Epithelial cell of esophagus (primary cell): ENCODE measurements at regions not wholly inside any gene's neighbourhood (a gene's known extent, or its start where the extent isn't known, plus 50 kb on each side); places are given as distances from the start of the nearest gene placed in this dataset.

Experiments used
- DNase-seq: peaks from one replicate; pipeline ENCODE4 v3.0.0; 2010; ENCODE audit warnings: low read depth
- H3K4me3 ChIP-seq: 2 replicates; pipeline ENCODE4 v1.5.1; 2011; ENCODE audit warnings: mild to moderate bottlenecking, low read length, control low read depth
- TF ChIP-seq, protein P1 (sequence below): IDR thresholded peaks from 2 replicates; pipeline ENCODE4 v1.5.1; 2011; ENCODE audit warnings: low read depth, mild to moderate bottlenecking, low read length, control low read depth, inconsistent platforms; ENCODE audit not compliant: insufficient read depth; ENCODE audit errors: missing control alignments

DNA sequence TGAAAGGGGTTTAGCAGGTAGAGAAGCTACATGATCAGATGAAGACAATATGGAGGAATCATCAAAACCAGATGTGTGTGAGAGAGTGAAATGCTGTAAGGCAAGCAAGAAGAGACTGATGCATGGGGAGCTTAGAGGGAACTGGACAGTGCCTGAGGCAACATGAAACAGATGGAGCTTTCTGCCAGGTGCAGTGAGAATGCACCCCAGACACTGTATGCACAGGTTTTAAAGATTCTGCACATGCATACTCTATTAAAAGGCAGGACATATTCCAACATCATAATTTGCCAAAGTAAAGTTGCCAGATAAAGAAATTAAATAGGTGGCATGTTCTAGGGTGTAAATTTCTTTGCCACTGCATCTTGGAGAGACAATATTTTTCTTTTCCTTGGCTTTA, 200.1 kb downstream of the AMY1C start:
- TF ChIP-seq, protein P1, sequence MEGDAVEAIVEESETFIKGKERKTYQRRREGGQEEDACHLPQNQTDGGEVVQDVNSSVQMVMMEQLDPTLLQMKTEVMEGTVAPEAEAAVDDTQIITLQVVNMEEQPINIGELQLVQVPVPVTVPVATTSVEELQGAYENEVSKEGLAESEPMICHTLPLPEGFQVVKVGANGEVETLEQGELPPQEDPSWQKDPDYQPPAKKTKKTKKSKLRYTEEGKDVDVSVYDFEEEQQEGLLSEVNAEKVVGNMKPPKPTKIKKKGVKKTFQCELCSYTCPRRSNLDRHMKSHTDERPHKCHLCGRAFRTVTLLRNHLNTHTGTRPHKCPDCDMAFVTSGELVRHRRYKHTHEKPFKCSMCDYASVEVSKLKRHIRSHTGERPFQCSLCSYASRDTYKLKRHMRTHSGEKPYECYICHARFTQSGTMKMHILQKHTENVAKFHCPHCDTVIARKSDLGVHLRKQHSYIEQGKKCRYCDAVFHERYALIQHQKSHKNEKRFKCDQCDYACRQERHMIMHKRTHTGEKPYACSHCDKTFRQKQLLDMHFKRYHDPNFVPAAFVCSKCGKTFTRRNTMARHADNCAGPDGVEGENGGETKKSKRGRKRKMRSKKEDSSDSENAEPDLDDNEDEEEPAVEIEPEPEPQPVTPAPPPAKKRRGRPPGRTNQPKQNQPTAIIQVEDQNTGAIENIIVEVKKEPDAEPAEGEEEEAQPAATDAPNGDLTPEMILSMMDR = no peak
- H3K4me3 ChIP-seq = no peak overlapping the region

DNA sequence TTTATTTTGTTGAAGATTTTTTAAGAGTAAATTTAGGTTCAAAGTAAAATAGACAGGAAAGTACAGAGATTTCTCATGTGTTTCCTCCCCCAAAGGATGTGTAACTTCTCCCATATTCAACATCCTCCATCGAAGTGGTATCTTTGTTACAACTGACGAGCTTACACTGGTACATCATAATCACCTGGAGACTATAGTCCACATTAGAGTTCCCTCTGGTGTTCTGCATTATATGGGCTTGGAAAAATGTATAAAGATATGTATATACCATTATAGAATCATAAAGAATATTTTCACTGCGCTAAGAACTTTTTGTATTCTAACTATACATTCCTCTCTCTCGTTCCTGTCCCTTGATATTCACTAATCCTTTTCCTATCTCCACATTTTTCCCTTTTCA, 203.7 kb downstream of the AMY1C start:
- DNase-seq = no peak

More for the DNA sequence above, 200.1 kb downstream of the AMY1C start:
- DNase-seq = no peak

DNA sequence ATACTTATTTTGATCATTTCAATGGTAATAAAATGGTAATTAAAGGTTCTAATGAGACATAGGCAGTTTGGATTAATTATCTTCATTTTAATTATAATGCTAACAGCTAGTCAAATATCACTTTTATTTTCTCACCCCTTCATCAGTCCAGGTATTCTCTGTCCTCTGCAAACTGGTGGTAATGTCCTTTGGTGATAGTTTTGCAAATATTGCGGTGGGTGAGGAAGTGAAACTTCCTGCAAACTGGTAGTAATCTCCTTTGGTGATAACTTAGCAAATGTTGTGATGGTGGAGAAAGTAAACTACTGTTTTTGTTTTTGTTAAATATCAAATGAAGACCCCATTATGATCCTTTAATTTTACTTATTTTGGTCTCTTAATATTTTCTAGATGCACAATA, 209.0 kb downstream of the AMY1C start:
- DNase-seq = no peak
- no peak overlapping the region for H3K4me3 ChIP-seq
- TF ChIP-seq, protein P1 = no peak

More for the DNA sequence above, 203.7 kb downstream of the AMY1C start:
- TF ChIP-seq, protein P1 = no peak
- no peak overlapping the region for H3K4me3 ChIP-seq

DNA sequence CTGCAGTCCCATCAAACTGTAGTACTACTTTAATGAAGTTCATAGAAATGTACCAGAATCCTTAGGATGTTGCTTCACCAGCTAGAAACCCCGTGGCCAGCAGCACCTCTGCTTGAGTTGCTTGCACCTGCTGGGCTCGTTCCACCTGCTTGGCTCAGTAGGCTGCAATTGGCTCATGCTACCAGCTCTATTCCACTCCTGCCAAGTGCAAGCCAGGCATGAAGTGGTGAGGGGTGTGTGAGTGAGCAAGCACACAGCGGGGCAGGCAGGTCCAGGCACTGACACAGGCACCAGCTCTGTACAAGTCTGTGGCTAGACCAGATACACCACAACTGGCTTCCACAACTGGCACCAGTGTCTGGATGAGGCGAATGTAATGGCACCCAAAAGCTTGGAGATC, 209.9 kb downstream of the AMY1C start:
- TF ChIP-seq, protein P1 = no peak
- DNase-seq = no peak
- no peak overlapping the region for H3K4me3 ChIP-seq

DNA sequence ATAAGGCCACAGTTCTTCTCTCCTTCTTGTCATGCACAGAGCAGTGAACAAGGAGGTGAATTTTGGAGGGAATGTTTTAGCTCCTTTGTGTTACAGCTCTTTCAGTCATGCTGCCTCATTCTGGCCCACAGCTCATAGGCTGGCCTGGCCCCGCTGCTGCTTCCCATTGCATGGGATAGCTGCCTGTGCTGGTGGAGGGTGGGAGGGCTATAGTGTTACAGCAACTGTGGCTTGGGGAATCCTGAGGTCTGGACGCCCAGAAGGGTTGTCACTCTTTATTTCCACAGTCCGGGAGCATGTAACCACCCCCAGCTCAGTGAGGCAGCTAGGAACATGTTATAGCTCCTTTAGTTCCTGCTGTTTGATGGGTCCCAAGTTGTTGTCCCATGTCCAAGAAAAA, 210.3 kb downstream of the AMY1C start:
- TF ChIP-seq, protein P1 = no peak
- no peak for DNase-seq
- no peak overlapping the region for H3K4me3 ChIP-seq

DNA sequence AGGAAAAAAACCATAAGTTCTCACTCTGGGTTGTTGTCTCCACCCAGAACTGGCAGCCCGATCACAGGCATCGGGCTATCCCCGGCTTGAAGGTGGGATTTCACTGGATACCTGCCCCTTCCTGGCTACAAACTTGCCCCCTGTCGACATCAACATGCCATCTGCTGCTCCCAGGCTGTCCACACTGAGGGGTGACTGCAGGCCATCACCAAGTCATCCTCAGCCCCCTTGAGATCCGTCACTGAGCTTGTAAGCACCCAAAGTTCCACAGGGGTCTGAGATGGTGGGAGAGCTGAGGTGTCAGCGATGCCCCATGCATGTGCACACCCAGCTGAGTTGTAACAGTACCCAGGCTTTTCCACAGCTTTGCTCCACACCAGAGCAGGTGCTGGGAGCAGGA, 211.0 kb downstream of the AMY1C start:
- H3K4me3 ChIP-seq = no peak overlapping the region
- DNase-seq = no peak
- TF ChIP-seq, protein P1 = no peak

DNA sequence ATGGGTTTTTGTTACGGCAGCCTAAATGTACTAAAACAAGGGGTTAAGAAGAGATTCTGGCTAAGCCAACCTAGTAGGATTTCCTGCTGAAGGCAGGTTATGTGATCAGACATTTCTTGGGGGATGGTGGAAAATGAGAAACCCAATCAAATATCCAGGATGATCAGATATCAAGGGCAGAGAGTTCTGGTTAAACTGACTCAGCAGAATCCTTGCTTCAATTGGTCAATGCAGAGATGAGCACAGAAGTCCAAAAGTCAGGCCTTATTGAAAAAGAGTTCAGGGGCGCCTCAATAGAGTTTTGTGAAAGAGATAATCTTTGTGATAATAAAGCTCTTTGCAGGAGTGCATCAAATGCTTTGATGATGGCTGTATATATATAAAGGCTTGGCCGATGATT, 237.1 kb downstream of the AMY1C start:
- no peak for DNase-seq
- H3K4me3 ChIP-seq = no peak overlapping the region
- TF ChIP-seq, protein P1 = no peak
